Ectodermal cell (in vitro differentiated cells): ENCODE measurements at regions not wholly inside any gene's neighbourhood (a gene's known extent, or its start where the extent isn't known, plus 50 kb on each side); places are given as distances from the start of the nearest gene placed in this dataset.

Source experiments
- H3K27ac ChIP-seq: 2 replicates; pipeline ENCODE4 v1.7.0; 2013; ENCODE audit warnings: mild to moderate bottlenecking, low read depth, low read length; ENCODE audit not compliant: insufficient read depth, poor library complexity, severe bottlenecking
- H3K27me3 ChIP-seq: 2 replicates; pipeline ENCODE4 v1.7.0; 2013; ENCODE audit warnings: mild to moderate bottlenecking, low read length; ENCODE audit not compliant: insufficient read depth, control insufficient read depth, poor library complexity, severe bottlenecking
- H3K36me3 ChIP-seq: one replicate; pipeline ENCODE4 v1.7.0; 2013; ENCODE audit warnings: low read length; ENCODE audit not compliant: control insufficient read depth, insufficient read depth
- H3K4me1 ChIP-seq: one replicate; pipeline ENCODE4 v1.7.0; 2013; ENCODE audit warnings: low read length; ENCODE audit not compliant: control insufficient read depth, insufficient read depth
- H3K4me3 ChIP-seq: 2 replicates; pipeline ENCODE4 v1.7.0; 2013; ENCODE audit warnings: low read depth, low read length, control low read depth; ENCODE audit not compliant: insufficient read depth
- H3K9me3 ChIP-seq: 2 replicates; pipeline ENCODE4 v1.7.0; 2013; ENCODE audit warnings: mild to moderate bottlenecking, low read length, moderate library complexity; ENCODE audit not compliant: control insufficient read depth
- whole genome bisulfite sequencing, 2 experiments: methylation state at CpG; one replicate each; pipeline ENCODE4 v1.1.7; 2013; ENCODE audit warnings: missing lambda C conversion rate in 2 of 2; 5-methylcytosine and 5-hydroxymethylcytosine counted together

GRCh38 chr1:228920831-228921230 is 185.6 kb downstream of the RHOU start:
- 64 to 66% methylated on average over 4 of the region's 4 CpGs for WGBS, 2 experiments
- Histone ChIP-seq H3K4me3 (no peak overlapping the region), H3K9me3 (no peaks in the 10 kb centered on the region), H3K27me3 (no peaks in the 10 kb centered on the region), H3K27ac (no peak overlapping the region), H3K36me3 (no peaks in the 10 kb centered on the region), H3K4me1 (peaks cover 9% of the 10 kb centered on the region)

- H3K4me3 ChIP-seq = no peak overlapping the region
- no peaks in the 10 kb centered on the region for H3K27me3 ChIP-seq
- H3K27ac ChIP-seq = no peak overlapping the region
- H3K4me1 ChIP-seq = peaks cover 9% of the 10 kb centered on the region
- no peaks in the 10 kb centered on the region for H3K36me3 ChIP-seq
- H3K9me3 ChIP-seq = no peaks in the 10 kb centered on the region
- 94 to 96% methylated on average over 6 to 7 of the region's 7 CpGs for WGBS, 2 experiments
Observed at GRCh38 chr1:228921481-228921880, 186.2 kb downstream of the RHOU start.

- Histone ChIP-seq H3K9me3 (no peaks in the 10 kb centered on the region), H3K4me3 (no peak overlapping the region), H3K36me3 (no peaks in the 10 kb centered on the region), H3K27ac (no peak overlapping the region), H3K27me3 (no peaks in the 10 kb centered on the region), H3K4me1 (peaks cover 9% of the 10 kb centered on the region)
- 93 to 97% methylated on average over 5 of the region's 5 CpGs for WGBS, 2 experiments
Observed at GRCh38 chr1:228922722-228923376, 187.6 kb downstream of the RHOU start.

- H3K27me3 ChIP-seq = no peaks in the 10 kb centered on the region
- peaks cover under 1% of the 10 kb centered on the region for H3K4me1 ChIP-seq
- no peaks in the 10 kb centered on the region for H3K9me3 ChIP-seq
- no peak overlapping the region for H3K27ac ChIP-seq
- no peaks in the 10 kb centered on the region for H3K36me3 ChIP-seq
- no peak overlapping the region for H3K4me3 ChIP-seq
- WGBS, 2 experiments = 95 to 98% methylated on average over 4 of the region's 4 CpGs
Observed at GRCh38 chr1:228923973-228924686, 188.9 kb downstream of the RHOU start.

- no peak overlapping the region for H3K4me3 ChIP-seq
- no peaks in the 10 kb centered on the region for H3K9me3 ChIP-seq
- no peaks in the 10 kb centered on the region for H3K27me3 ChIP-seq
- H3K4me1 ChIP-seq = no peaks in the 10 kb centered on the region
- H3K27ac ChIP-seq = no peak overlapping the region
- WGBS, 2 experiments = 93 to 95% methylated on average over 3 of the region's 3 CpGs
- no peaks in the 10 kb centered on the region for H3K36me3 ChIP-seq
Observed at GRCh38 chr1:228925691-228926090, 190.4 kb downstream of the RHOU start.

GRCh38 chr1:228927421-228927820 is 192.1 kb downstream of the RHOU start:
- H3K9me3 ChIP-seq = no peaks in the 10 kb centered on the region
- no peaks in the 10 kb centered on the region for H3K27me3 ChIP-seq
- no peak overlapping the region for H3K27ac ChIP-seq
- no peaks in the 10 kb centered on the region for H3K4me1 ChIP-seq
- H3K36me3 ChIP-seq = no peaks in the 10 kb centered on the region
- H3K4me3 ChIP-seq = no peak overlapping the region
- 83 to 84% methylated on average over 4 of the region's 4 CpGs for WGBS, 2 experiments

GRCh38 chr1:228927946-228928898 is 192.9 kb downstream of the RHOU start:
- Histone ChIP-seq H3K4me1 (no peaks in the 10 kb centered on the region), H3K27me3 (no peaks in the 10 kb centered on the region), H3K36me3 (no peaks in the 10 kb centered on the region), H3K9me3 (no peaks in the 10 kb centered on the region), H3K4me3 (no peak overlapping the region), H3K27ac (no peak overlapping the region)
- WGBS, 2 experiments = 93 to 94% methylated on average over 12 of the region's 12 CpGs

- Histone ChIP-seq H3K27ac (no peak overlapping the region), H3K9me3 (no peaks in the 10 kb centered on the region), H3K4me1 (no peaks in the 10 kb centered on the region), H3K36me3 (no peaks in the 10 kb centered on the region), H3K27me3 (no peaks in the 10 kb centered on the region), H3K4me3 (no peak overlapping the region)
- 95 to 96% methylated on average over 4 of the region's 4 CpGs for WGBS, 2 experiments
Observed at GRCh38 chr1:228929476-228930027, 194.3 kb downstream of the RHOU start.

GRCh38 chr1:228930479-228930957 is 195.2 kb downstream of the RHOU start:
- Histone ChIP-seq H3K9me3 (no peaks in the 10 kb centered on the region), H3K27me3 (no peaks in the 10 kb centered on the region), H3K4me1 (no peaks in the 10 kb centered on the region), H3K27ac (no peak overlapping the region), H3K36me3 (no peaks in the 10 kb centered on the region), H3K4me3 (no peak overlapping the region)
- 93 to 94% methylated on average over 10 of the region's 10 CpGs for WGBS, 2 experiments
